ENCODE measurements at regions not wholly inside any gene's neighbourhood (a gene's known extent, or its start where the extent isn't known, plus 50 kb on each side); places are given as distances from the start of the nearest gene placed in this dataset.
A peak's percentile ranks its signal among the peaks of the same experiment; 100 is the strongest.

DNA sequence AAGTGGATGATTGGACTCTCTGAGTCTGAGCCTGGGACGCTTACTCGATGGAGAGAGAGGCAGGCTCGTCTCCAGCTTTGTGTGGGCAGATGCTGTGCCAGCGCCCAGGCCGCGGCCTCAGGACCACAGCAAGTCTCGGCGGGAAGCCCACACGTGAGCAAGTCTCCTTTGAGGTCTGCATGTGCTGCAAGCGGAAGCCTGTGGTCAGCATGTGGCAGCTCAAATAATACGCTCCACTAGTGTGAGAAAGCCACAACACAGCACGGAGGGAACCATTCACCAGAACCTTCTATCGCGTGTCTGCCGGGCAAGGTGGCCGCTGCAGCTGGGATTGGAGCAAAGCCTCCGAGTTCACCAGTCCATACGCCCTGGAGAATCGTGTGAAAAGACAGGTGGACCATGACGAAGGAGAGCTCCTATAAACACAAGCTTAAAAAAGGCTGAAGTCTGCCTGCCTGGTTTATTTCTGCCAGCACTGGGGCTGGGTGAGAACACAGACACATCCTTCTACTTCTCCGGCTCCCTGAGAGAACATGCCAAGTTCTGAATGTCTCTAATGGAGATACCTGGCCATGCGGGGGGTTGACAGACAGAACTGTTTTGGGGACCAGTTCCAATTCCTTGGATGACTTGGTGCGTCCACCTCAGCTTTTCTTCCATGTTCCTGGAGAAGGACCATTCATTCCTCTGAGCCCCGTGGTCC lies 82.0 kb upstream of the LRIG1 start:
- no peaks in the 10 kb centered on the region for H3K36me3 Mint-ChIP-seq
- no peak overlapping the region for H3K27ac Mint-ChIP-seq
- peak overlapping the region in 2 of 4 donors; percentile 38 to 79 for H3K4me3 Mint-ChIP-seq
- peaks cover 5 to 14% (median 7%) of the 10 kb centered on the region in 3 donors for H3K4me1 Mint-ChIP-seq
- peaks cover 60% of the 10 kb centered on the region for H3K27me3 Mint-ChIP-seq
- peaks cover 9 to 30% (median 10%) of the 10 kb centered on the region in 3 donors for H3K9me3 Mint-ChIP-seq

DNA sequence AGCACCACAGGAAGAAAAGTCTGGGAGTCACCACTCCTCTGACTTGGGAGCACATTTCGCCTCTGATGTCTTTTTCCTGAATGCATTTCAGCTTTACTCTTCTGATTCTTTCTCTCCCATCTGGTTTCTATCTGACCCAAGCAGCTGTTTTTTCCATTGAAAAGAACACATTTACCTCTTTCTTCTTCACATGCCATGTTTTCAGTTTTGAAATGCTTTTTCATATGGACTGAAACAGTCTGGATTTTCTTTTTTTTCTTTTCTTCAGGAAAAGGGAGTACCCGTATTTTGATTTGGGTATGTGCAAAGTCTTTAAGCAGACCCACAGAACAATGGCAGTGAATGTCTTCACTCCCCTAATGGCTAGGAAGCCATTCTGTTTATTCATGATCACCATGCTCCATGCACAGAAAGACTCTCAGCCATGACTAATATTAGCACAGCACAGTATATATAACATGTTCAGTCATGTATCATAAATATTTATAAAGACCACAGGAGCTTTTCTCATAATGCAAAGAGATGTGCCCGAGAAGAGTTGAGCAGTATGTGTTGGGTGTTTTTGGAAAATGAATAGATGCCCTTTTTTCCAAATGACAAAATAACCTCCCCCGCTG lies 82.7 kb upstream of the LRIG1 start:
- peaks cover 59% of the 10 kb centered on the region for H3K27me3 Mint-ChIP-seq

GRCh38 chr3:66585520-66586095 lies 84.8 kb upstream of the LRIG1 start:
- H3K9me3 Mint-ChIP-seq = peaks cover 4 to 13% (median 5%) of the 10 kb centered on the region in 3 donors
- H3K36me3 Mint-ChIP-seq = no peaks in the 10 kb centered on the region
- H3K27ac Mint-ChIP-seq = no peak overlapping the region
- H3K27me3 Mint-ChIP-seq = peaks cover 54% of the 10 kb centered on the region
- H3K4me3 Mint-ChIP-seq = no peak overlapping the region
- peaks cover 5 to 14% (median 7%) of the 10 kb centered on the region in 3 donors for H3K4me1 Mint-ChIP-seq

More for the DNA sequence above, 82.7 kb upstream of the LRIG1 start:
- Mint-ChIP-seq H3K27ac (no peak overlapping the region), H3K4me1 (peaks cover 5 to 14% (median 7%) of the 10 kb centered on the region in 3 donors), H3K4me3 (peak overlapping the region in 1 of 4 donors; percentile 79), H3K36me3 (no peaks in the 10 kb centered on the region), H3K9me3 (peaks cover 7 to 27% (median 8%) of the 10 kb centered on the region in 3 donors)

- H3K4me3 Mint-ChIP-seq = no peak overlapping the region
- peaks cover 2 to 6% (median 4%) of the 10 kb centered on the region in 3 donors for H3K9me3 Mint-ChIP-seq
- H3K4me1 Mint-ChIP-seq = peaks cover 5 to 12% (median 7%) of the 10 kb centered on the region in 3 donors
- no peak overlapping the region for H3K27ac Mint-ChIP-seq
- no peaks in the 10 kb centered on the region for H3K36me3 Mint-ChIP-seq
- H3K27me3 Mint-ChIP-seq = peaks cover 53% of the 10 kb centered on the region
These were observed 86.0 kb upstream of the LRIG1 start for GRCh38 chr3:66586853-66587252.

DNA sequence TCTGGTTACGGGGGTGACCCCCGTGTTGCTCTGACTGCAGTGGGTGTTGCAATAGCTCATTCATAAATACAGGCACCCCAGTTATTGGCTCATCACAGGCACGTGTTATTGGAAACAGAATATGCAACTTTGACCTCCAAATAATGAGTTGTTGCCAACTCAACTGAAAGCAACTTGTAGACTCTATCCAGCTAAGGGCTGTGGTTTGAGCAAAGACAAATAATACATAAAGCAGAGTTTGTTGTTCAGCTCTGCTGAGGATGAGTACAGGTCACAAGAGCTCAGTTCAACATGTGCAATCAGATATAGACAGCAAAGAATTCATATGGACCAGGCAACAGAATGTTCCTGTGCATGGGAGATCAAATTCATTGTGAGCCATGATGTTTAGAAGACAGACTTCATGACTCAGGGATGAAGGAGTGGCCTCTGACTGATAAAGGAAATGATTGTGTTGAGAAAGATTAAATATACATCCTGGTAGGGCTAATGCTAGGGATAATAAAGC lies 87.6 kb upstream of the LRIG1 start:
- peaks cover 1 to 5% (median 2%) of the 10 kb centered on the region in 3 donors for H3K4me1 Mint-ChIP-seq
- no peak overlapping the region for H3K4me3 Mint-ChIP-seq
- no peak overlapping the region for H3K27ac Mint-ChIP-seq
- H3K27me3 Mint-ChIP-seq = peaks cover 64% of the 10 kb centered on the region
- H3K36me3 Mint-ChIP-seq = no peaks in the 10 kb centered on the region
- H3K9me3 Mint-ChIP-seq = peaks cover 2 to 6% (median 2%) of the 10 kb centered on the region in 3 donors

DNA sequence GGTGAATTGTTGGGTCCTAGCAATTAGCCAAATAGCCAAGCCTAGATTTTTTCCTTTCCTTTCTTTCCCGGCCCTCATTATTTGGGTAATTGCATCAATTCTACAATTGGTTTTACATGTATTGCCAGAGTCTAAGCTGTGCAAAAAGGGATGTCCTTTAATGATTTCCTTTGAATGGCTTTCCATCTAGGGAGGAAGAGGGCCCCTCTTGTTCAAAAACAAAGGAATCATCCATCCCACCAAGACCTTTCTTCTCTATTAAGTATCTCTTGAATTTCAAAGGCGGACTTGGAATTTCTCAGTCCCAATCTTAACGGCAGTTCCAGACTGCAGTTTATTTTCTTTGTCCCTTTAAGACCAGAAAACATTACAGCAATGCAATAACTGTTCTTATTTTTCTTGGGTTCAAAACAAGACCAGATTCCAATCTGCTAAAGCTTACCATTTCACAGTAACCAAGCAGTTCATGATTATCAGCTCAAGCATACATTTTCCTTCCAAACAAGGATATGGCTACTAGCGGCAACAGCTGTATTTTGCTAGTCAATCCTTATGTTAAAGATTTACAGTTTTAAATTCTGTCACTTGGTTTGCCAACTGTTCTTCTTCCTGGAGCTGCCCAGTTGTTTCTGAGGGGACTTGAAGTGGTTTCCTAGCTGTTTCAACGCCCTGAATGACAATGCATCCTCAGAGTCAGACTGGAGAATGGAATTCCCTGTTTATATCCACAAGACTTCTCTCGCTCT lies 91.4 kb upstream of the LRIG1 start:
- Mint-ChIP-seq H3K27ac (no peak overlapping the region), H3K9me3 (no peaks in the 10 kb centered on the region), H3K27me3 (peaks cover 41% of the 10 kb centered on the region), H3K4me3 (no peak overlapping the region), H3K4me1 (no peaks in the 10 kb centered on the region), H3K36me3 (no peaks in the 10 kb centered on the region)

GRCh38 chr3:66592927-66593625 lies 92.3 kb upstream of the LRIG1 start:
- no peak overlapping the region for H3K27ac Mint-ChIP-seq
- no peaks in the 10 kb centered on the region for H3K9me3 Mint-ChIP-seq
- H3K4me1 Mint-ChIP-seq = no peaks in the 10 kb centered on the region
- no peak overlapping the region for H3K4me3 Mint-ChIP-seq
- peaks cover 34% of the 10 kb centered on the region for H3K27me3 Mint-ChIP-seq
- H3K36me3 Mint-ChIP-seq = no peaks in the 10 kb centered on the region

- no peak overlapping the region for H3K4me3 Mint-ChIP-seq
- no peaks in the 10 kb centered on the region for H3K9me3 Mint-ChIP-seq
- peaks cover 26% of the 10 kb centered on the region for H3K27me3 Mint-ChIP-seq
- no peak overlapping the region for H3K27ac Mint-ChIP-seq
- no peaks in the 10 kb centered on the region for H3K36me3 Mint-ChIP-seq
- no peaks in the 10 kb centered on the region for H3K4me1 Mint-ChIP-seq
These were observed 93.2 kb upstream of the LRIG1 start for GRCh38 chr3:66593978-66594377.

DNA sequence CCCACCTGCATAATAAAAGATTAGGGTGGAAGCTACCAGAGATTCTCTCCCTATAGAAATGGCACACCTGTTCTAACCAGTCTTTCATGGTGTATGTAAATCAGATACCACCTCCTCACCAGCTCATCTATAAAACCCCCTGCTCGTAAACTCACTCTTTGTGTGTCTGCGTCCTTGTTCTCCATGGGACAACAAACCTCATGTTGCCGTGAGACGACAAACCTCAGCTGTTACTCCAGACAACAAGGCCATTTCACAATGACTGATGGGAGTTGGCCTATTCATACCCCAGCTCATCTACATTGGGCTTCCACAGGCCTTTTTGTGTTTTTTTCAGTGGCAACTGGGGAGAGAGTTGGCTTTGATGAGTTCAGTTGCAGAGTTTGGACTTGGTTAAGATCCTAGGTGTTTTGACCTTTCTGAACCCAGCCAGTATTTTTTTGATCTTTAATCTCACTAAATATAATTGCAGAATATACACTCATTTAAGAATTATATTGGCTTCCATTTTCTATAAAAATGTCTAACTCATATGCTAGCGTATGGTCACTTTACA lies 96.6 kb upstream of the LRIG1 start:
- no peaks in the 10 kb centered on the region for H3K36me3 Mint-ChIP-seq
- H3K27me3 Mint-ChIP-seq = peaks cover 22% of the 10 kb centered on the region
- H3K4me3 Mint-ChIP-seq = no peak overlapping the region
- H3K27ac Mint-ChIP-seq = no peak overlapping the region
- no peaks in the 10 kb centered on the region for H3K9me3 Mint-ChIP-seq
- no peaks in the 10 kb centered on the region for H3K4me1 Mint-ChIP-seq

- H3K36me3 Mint-ChIP-seq = no peaks in the 10 kb centered on the region
- H3K4me3 Mint-ChIP-seq = no peak overlapping the region
- no peaks in the 10 kb centered on the region for H3K4me1 Mint-ChIP-seq
- no peaks in the 10 kb centered on the region for H3K9me3 Mint-ChIP-seq
- H3K27ac Mint-ChIP-seq = no peak overlapping the region
- H3K27me3 Mint-ChIP-seq = peaks cover 17% of the 10 kb centered on the region
These were observed 97.3 kb upstream of the LRIG1 start for GRCh38 chr3:66598168-66598567.

- no peak overlapping the region for H3K27ac Mint-ChIP-seq
- no peaks in the 10 kb centered on the region for H3K36me3 Mint-ChIP-seq
- H3K4me3 Mint-ChIP-seq = no peak overlapping the region
- H3K4me1 Mint-ChIP-seq = no peaks in the 10 kb centered on the region
- H3K27me3 Mint-ChIP-seq = peaks cover 17% of the 10 kb centered on the region
- no peaks in the 10 kb centered on the region for H3K9me3 Mint-ChIP-seq
These were observed 101.4 kb upstream of the LRIG1 start for GRCh38 chr3:66602237-66602636.

- Mint-ChIP-seq H3K4me1 (no peaks in the 10 kb centered on the region), H3K4me3 (no peak overlapping the region), H3K36me3 (no peaks in the 10 kb centered on the region), H3K27me3 (peaks cover 17% of the 10 kb centered on the region), H3K9me3 (no peaks in the 10 kb centered on the region), H3K27ac (no peak overlapping the region)
These were observed 101.9 kb upstream of the LRIG1 start for GRCh38 chr3:66602691-66603090.

DNA sequence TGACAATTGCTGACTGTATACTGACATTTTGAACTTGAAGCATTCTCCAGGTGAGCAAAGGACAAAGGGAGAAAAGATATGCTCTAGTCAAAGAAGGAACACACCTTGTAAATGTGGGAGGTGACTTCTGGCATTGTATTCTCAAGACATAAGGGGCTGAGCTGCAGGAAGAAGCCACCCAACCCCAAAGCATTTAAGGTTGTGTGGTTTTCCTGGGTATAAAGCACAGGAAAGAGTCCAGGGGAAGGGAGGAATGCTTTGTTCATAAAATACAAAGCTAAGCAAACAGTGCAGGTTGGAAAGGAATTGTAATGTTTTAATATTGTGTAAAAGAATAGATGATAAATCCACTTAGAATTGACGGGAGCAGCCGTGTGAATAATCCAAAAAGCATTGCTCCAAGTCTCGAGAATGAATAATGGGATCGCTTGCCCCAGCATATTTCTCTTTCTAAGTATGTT lies 102.4 kb upstream of the LRIG1 start:
- Mint-ChIP-seq H3K4me1 (no peaks in the 10 kb centered on the region), H3K9me3 (no peaks in the 10 kb centered on the region), H3K36me3 (no peaks in the 10 kb centered on the region), H3K27ac (no peak overlapping the region), H3K27me3 (peaks cover 17% of the 10 kb centered on the region), H3K4me3 (no peak overlapping the region)

GRCh38 chr3:66604481-66604880 lies 103.7 kb upstream of the LRIG1 start:
- Mint-ChIP-seq H3K9me3 (peaks cover 0 to 2% (median 0%) of the 10 kb centered on the region in 3 donors), H3K36me3 (no peaks in the 10 kb centered on the region), H3K4me1 (no peaks in the 10 kb centered on the region), H3K27ac (no peak overlapping the region), H3K4me3 (no peak overlapping the region), H3K27me3 (peaks cover 18% of the 10 kb centered on the region)
